ENCODE measurements at regions not wholly inside any gene's neighbourhood (a gene's known extent, or its start where the extent isn't known, plus 50 kb on each side); places are given as distances from the start of the nearest gene placed in this dataset.

DNA sequence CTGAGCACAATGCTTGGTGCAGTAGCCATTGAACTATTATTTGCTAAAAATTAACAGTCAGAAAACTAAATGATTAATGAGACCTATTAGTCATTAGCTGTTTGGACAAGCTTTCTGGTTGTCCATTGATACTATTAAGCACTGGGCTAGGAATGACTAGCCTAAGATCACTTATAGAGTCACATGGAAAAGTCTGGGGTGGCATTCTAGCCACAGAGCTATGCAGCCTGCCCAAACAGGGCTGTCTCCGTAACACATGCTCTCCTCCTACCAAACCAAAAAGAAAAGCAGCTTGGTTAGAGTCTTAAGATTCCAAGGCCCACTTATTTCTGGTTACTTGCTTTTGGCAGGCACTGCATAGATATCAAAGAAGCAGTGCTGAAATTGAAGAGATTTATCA lies 193.5 kb upstream of the NBEA start:
- DNase-seq (ENCODE audit: low spot score) = no peak

DNA sequence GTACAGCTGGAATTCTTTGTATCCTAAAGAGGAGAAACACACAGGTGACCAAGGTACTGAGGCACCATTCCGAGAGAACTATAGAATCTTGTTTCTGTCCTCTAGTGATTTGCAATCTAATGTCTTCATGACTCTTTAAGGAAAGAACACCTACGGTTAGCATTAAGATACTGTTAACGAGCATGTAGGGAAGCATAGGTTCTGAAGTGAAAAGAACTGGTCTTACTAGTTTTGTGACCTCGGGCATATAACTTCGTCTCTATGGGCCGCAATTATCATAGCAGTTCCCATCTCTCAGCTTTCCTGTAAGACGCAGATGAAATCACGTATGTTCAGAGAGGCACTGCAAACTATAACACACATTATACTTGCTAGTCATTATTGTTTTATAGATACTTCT lies 193.0 kb upstream of the NBEA start:
- no peak for DNase-seq (ENCODE audit: low spot score)

- no peak for DNase-seq (ENCODE audit: low spot score)
Observed at GRCh38 chr13:34750078-34750931, 191.8 kb upstream of the NBEA start.

GRCh38 chr13:34751044-34751443 lies 191.0 kb upstream of the NBEA start:
- DNase-seq (ENCODE audit: low spot score) = no peak

DNA sequence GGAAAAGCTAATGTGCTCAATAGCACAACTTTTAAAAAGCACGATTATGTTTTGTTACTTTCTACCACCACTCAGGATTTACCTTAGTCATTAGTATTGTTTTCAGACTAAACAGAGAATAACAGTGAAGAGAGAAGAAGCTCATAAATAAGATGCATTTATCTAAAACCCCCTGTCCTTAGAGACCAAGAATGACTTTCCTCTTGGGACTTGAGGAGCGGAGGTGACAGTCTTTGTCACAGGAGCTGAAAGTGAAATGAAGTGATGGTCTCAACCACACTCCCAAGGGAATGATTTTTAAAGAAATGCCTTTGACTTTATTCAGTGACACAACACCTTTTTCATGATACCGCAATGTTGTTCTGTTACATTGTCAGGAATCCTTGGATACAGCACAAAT lies 190.6 kb upstream of the NBEA start:
- DNase-seq (ENCODE audit: low spot score) = no peak

DNA sequence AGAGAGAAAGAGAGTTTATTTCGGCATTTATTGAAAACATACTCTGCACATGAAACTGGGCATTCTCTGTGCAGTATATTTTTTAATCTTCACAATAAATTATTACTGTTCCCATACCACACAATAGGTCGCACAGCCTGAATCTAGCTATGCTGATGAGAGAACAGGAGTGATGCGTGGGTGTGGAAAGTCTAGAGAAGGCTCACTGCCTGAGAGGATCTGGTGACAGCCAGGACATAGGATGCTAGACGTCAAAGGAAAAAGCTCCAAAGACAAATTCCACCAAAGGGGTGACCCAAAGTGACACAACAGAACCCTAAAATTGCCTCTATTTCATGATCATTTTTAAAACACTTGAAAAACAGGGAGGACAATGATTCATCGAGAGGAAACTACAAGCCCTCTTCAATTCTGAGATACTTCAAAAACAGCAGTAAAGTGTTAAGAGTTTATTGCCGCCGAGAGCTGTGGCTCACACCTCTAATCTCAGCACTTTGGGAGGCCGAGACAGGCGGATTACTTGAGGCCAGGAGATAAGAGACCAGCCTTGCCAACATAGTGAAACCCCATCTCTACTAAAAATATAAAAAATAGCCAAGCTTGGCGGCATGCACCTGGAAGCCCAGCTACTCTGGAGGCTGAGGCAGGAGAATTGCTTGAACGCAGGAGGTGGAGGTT lies 189.6 kb upstream of the NBEA start:
- DNase-seq (ENCODE audit: low spot score) = no peak

DNA sequence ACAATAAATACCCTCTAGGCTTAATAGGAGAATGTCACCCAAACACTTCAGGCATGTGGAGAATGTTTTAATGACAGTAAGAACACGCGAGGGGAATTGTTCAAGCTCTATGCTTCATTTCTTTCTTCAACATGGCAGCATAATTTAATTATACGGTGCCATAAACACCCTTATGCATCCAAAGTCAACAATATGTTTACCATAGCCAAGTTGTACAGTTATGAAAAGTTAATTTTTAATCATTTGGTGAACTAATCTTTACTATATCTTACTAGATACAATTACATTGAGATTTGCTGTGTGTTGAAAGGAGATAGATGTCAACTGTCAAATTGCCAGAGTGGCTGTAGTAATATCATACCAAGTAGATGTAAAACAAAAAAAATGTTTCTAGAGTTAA lies 185.9 kb upstream of the NBEA start:
- no peak for DNase-seq (ENCODE audit: low spot score)

DNA sequence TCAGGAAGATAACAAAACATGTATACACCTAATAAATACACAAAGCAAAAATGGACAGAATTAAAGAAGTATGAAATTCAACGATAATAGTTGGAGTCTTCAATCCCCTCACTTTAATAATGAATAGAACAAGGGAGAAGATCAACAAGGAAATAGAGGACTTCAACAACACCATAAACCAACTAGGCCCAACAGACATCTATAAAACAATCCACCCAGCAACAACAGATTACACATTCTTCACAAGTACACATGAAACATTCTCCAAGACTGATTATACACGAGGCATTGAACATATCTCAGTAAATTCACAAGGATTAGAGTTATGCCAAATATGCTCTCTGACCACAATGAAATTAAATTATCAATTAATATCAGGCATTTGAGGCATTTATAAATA lies 185.5 kb upstream of the NBEA start:
- no peak for DNase-seq (ENCODE audit: low spot score)

DNA sequence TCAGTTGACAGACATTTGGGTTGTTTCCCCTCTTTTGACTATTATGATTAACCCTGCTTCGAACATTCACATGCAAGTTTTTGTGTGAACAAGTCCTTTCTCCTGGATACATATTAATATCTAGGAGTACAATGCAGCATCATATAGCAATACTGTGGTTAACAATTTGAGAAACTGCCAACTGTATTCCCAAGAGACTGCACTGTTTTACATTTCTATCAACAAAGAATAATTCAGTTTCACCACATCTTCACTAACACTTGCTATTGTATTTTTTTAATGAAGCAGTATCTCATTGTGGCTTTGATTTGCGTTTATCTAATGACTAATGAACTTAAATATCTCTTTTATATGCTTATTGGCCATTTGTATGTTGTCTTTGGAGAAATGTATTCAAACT lies 184.6 kb upstream of the NBEA start:
- DNase-seq (ENCODE audit: low spot score) = no peak

DNA sequence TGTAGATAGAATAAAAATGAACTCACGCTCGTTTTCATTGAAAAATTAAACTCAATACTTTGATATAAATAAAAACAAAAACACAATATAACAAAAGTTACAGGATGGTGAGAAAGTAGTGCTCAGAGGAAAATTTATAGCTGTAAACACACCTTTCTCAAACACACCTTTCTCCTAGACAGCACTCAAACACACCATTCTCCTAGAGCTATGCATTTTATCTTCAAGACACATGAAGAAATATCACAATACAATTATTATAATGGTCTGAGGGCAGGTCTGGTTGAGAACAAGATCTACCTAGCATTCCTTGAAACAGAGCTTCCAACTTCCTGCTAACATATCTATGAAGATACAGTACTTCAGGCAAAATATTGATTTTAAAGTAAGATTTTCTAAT lies 183.4 kb upstream of the NBEA start:
- no peak for DNase-seq (ENCODE audit: low spot score)

GRCh38 chr13:34762312-34762711 lies 179.8 kb upstream of the NBEA start:
- DNase-seq (ENCODE audit: low spot score) = no peak

- DNase-seq (ENCODE audit: low spot score) = no peak
Observed at GRCh38 chr13:34764246-34764645, 177.8 kb upstream of the NBEA start.

- DNase-seq (ENCODE audit: low spot score) = no peak
Observed at GRCh38 chr13:34765446-34766180, 176.5 kb upstream of the NBEA start.

GRCh38 chr13:34767778-34768177 lies 174.3 kb upstream of the NBEA start:
- DNase-seq (ENCODE audit: low spot score) = no peak

- DNase-seq (ENCODE audit: low spot score) = no peak
Observed at GRCh38 chr13:34772206-34772605, 169.9 kb upstream of the NBEA start.

DNA sequence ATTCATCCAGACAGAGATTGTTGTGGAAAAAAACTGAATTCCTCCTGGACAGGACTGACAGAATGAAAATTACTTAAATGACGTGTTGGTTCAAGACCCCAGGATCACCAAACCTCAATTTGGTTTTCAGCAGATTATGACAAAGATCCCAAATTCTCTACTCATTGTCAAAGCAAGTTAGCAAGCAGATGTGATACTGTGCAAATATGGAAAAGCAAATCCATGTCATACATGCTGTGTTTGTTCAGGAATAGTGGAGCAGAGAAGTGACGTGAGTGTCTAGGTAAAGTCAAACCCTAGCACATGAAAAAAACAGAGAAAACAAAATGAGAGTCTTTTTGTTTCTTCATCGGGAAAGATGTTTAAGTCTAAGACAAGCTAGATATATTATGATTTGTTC lies 169.2 kb upstream of the NBEA start:
- DNase-seq (ENCODE audit: low spot score) = no peak

- DNase-seq (ENCODE audit: low spot score) = no peak
Observed at GRCh38 chr13:34776390-34776981, 165.6 kb upstream of the NBEA start.

- DNase-seq (ENCODE audit: low spot score) = no peak
Observed at GRCh38 chr13:34777089-34777913, 164.8 kb upstream of the NBEA start.

- DNase-seq (ENCODE audit: low spot score) = no peak
Observed at GRCh38 chr13:34777914-34778303, 164.2 kb upstream of the NBEA start.

- peak; percentile 3 for DNase-seq (ENCODE audit: low spot score)
Observed at GRCh38 chr13:34779171-34779570, 162.9 kb upstream of the NBEA start.

GRCh38 chr13:34793301-34793700 lies 148.8 kb upstream of the NBEA start:
- DNase-seq (ENCODE audit: low spot score) = no peak

GRCh38 chr13:34803756-34804155 lies 138.3 kb upstream of the NBEA start:
- no peak for DNase-seq (ENCODE audit: low spot score)

All from H4 (cell line).